ENCODE measurements at regions not wholly inside any gene's neighbourhood (a gene's known extent, or its start where the extent isn't known, plus 50 kb on each side); places are given as distances from the start of the nearest gene placed in this dataset.

- DNase-seq (ENCODE audit: low spot score) (no peak), ATAC-seq (ENCODE audit: insufficient number of reproducible peaks, low FRiP score, low read depth) (no peak)
- H3K27ac ChIP-seq: no peak overlapping the region
- no peaks in the 10 kb centered on the region for H3K4me1 ChIP-seq (ENCODE audit: control insufficient read depth in 1 of 2, low read depth in 2 of 2)
- no peak overlapping the region for H3K4me3 ChIP-seq
- no peak for TF ChIP-seq CTCF (IDR thresholded peaks at IDR 0.05)
- H3K36me3 ChIP-seq: no peaks in the 10 kb centered on the region
- H3K9me3 ChIP-seq: no peaks in the 10 kb centered on the region
- no peaks in the 10 kb centered on the region for H3K27me3 ChIP-seq (replicated peaks; ENCODE audit: insufficient read depth)
Measured at GRCh38 chr11:92391364-92391763, 166.7 kb downstream of the FAT3 start.

DNA sequence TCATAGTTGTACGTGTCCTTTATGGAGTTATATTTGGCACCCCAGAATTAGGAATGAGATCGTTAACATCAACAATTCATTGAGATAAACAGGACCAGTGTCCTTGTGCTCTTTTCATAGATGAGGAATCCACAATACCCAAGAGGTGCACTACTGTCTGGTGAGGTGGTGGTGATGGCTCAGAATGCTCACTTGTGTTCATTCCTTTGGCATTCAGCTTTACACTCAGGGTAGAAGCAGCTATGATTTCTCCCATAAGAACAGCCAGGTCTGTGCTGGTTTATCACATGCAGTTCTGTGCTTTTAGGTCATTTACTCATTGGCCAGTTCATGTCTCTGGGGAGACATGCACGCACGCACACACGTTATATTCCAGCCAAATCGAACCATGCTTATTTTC lies 167.2 kb downstream of the FAT3 start:
- Histone ChIP-seq H3K4me3 (no peak overlapping the region), H3K4me1 (ENCODE audit: control insufficient read depth in 1 of 2, low read depth in 2 of 2) (no peaks in the 10 kb centered on the region), H3K9me3 (no peaks in the 10 kb centered on the region), H3K27ac (no peak overlapping the region), H3K27me3 (replicated peaks; ENCODE audit: insufficient read depth) (no peaks in the 10 kb centered on the region), H3K36me3 (no peaks in the 10 kb centered on the region)
- DNase-seq (ENCODE audit: low spot score) (no peak), ATAC-seq (ENCODE audit: insufficient number of reproducible peaks, low FRiP score, low read depth) (no peak)
- no peak for TF ChIP-seq CTCF (IDR thresholded peaks at IDR 0.05)

DNA sequence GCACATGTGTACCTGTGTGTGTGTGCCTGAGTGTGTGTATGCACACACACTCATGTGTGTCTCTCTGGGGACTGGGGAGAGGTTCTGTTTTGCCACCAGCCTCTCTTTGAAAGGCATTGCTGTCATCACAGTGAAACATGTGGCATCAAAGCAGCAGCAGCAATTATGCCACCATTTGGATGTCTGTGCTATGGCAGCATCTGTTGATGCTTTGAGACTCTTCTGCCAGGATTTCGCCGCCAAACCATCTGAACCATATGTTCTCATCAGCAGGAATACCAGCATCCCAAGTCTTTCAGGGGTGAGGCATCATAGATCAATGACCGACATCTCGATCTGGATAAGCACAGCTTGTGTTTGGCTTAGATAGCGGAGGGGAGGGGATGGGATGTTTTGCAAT lies 168.6 kb downstream of the FAT3 start:
- ATAC-seq (ENCODE audit: insufficient number of reproducible peaks, low FRiP score, low read depth) (no peak), DNase-seq (ENCODE audit: low spot score) (no peak)
- no peak for TF ChIP-seq CTCF (IDR thresholded peaks at IDR 0.05)
- H3K9me3 ChIP-seq: no peaks in the 10 kb centered on the region
- H3K4me3 ChIP-seq: no peak overlapping the region
- H3K27me3 ChIP-seq (replicated peaks; ENCODE audit: insufficient read depth): no peaks in the 10 kb centered on the region
- H3K27ac ChIP-seq: no peak overlapping the region
- no peaks in the 10 kb centered on the region for H3K36me3 ChIP-seq
- no peaks in the 10 kb centered on the region for H3K4me1 ChIP-seq (ENCODE audit: control insufficient read depth in 1 of 2, low read depth in 2 of 2)

- Histone ChIP-seq H3K4me1 (ENCODE audit: control insufficient read depth in 1 of 2, low read depth in 2 of 2) (no peaks in the 10 kb centered on the region), H3K36me3 (no peaks in the 10 kb centered on the region), H3K27me3 (replicated peaks; ENCODE audit: insufficient read depth) (no peaks in the 10 kb centered on the region), H3K27ac (no peak overlapping the region), H3K4me3 (no peak overlapping the region), H3K9me3 (no peaks in the 10 kb centered on the region)
- DNase-seq (ENCODE audit: low spot score) (no peak), ATAC-seq (ENCODE audit: insufficient number of reproducible peaks, low FRiP score, low read depth) (no peak)
- TF ChIP-seq CTCF (IDR thresholded peaks at IDR 0.05): no peak
Measured at GRCh38 chr11:92396133-92396532, 171.5 kb downstream of the FAT3 start.

- no peak overlapping the region for H3K4me3 ChIP-seq
- DNase-seq (ENCODE audit: low spot score) (no peak), ATAC-seq (ENCODE audit: insufficient number of reproducible peaks, low FRiP score, low read depth) (no peak)
- no peaks in the 10 kb centered on the region for H3K9me3 ChIP-seq
- TF ChIP-seq CTCF (IDR thresholded peaks at IDR 0.05): no peak
- no peaks in the 10 kb centered on the region for H3K36me3 ChIP-seq
- H3K27me3 ChIP-seq (replicated peaks; ENCODE audit: insufficient read depth): no peaks in the 10 kb centered on the region
- no peaks in the 10 kb centered on the region for H3K4me1 ChIP-seq (ENCODE audit: control insufficient read depth in 1 of 2, low read depth in 2 of 2)
- no peak overlapping the region for H3K27ac ChIP-seq
Measured at GRCh38 chr11:92397221-92397755, 172.7 kb downstream of the FAT3 start.

Data from thoracic aorta (tissue), 2 donors.